Activated CD8-positive, alpha-beta T cell treated with anti-CD3 and anti-CD28 coated beads, Interleukin-2, amount 10 ng/mL, durations not matched to agents 7 days and 5 days (primary cell): ENCODE measurements at regions not wholly inside any gene's neighbourhood (a gene's known extent, or its start where the extent isn't known, plus 50 kb on each side); places are given as distances from the start of the nearest gene placed in this dataset.

Source experiments
- ATAC-seq: fragments of 150-1000 bp; cut with Tn5 transposase; one replicate; pipeline ENCODE4 v1.10.0; 2021; ENCODE audit warnings: moderate library complexity
- CTCF ChIA-PET: fragments of 350-600 bp; sonication (Branson Sonifier 250); formaldehyde crosslinking; loops from one replicate; lab custom pipeline; 2021; ENCODE audit warnings: antibody characterized with exemption; lab: Charles Lee
- POLR2A ChIA-PET: fragments of 350-600 bp; sonication (Branson Sonifier 250); formaldehyde crosslinking; loops from one replicate; lab custom pipeline; 2021; ENCODE audit warnings: antibody characterized with exemption; lab: Charles Lee
- DNase-seq: peaks from one replicate; pipeline ENCODE4 v3.0.0-alpha.2; 2020
- H3K27ac Mint-ChIP-seq: one replicate; pipeline ENCODE4 v1.8.0; 2021; ENCODE audit warnings: mild to moderate bottlenecking, mixed read lengths
- H3K27me3 Mint-ChIP-seq: one replicate; pipeline ENCODE4 v1.8.0; 2021; ENCODE audit warnings: low read depth, mixed read lengths
- H3K36me3 Mint-ChIP-seq: one replicate; pipeline ENCODE4 v1.8.0; 2021; ENCODE audit warnings: low read depth, mixed read lengths
- H3K4me1 Mint-ChIP-seq: one replicate; pipeline ENCODE4 v1.8.0; 2021; ENCODE audit warnings: low read depth, mixed read lengths
- H3K4me3 Mint-ChIP-seq: one replicate; pipeline ENCODE4 v1.8.0; 2021; ENCODE audit warnings: mild to moderate bottlenecking, mixed read lengths
- H3K9me3 Mint-ChIP-seq: one replicate; pipeline ENCODE4 v1.8.0; 2022; ENCODE audit warnings: mixed read lengths; ENCODE audit not compliant: insufficient read depth

- no peak for DNase-seq
- H3K9me3 Mint-ChIP-seq, result no peaks in the 10 kb centered on the region
- H3K4me1 Mint-ChIP-seq, result no peaks in the 10 kb centered on the region
- ATAC-seq, result no peak
- no peaks in the 10 kb centered on the region for H3K36me3 Mint-ChIP-seq
- ChIA-PET POLR2A (no interaction called here), CTCF (no interaction called here)
- H3K27ac Mint-ChIP-seq, result no peak overlapping the region
- no peaks in the 10 kb centered on the region for H3K27me3 Mint-ChIP-seq
- no peak overlapping the region for H3K4me3 Mint-ChIP-seq
These were observed 350.9 kb downstream of the OLFM3 start for GRCh38 chr1:101645810-101646209.

- H3K9me3 Mint-ChIP-seq, result peaks cover 4% of the 10 kb centered on the region
- no peaks in the 10 kb centered on the region for H3K4me1 Mint-ChIP-seq
- CTCF ChIA-PET, result no interaction called here
- DNase-seq (no peak), ATAC-seq (no peak)
- POLR2A ChIA-PET, result no interaction called here
- no peak overlapping the region for H3K4me3 Mint-ChIP-seq
- no peaks in the 10 kb centered on the region for H3K36me3 Mint-ChIP-seq
- H3K27ac Mint-ChIP-seq, result no peak overlapping the region
- no peaks in the 10 kb centered on the region for H3K27me3 Mint-ChIP-seq
These were observed 344.2 kb downstream of the OLFM3 start for GRCh38 chr1:101652484-101652883.

GRCh38 chr1:101653482-101653946 is 343.2 kb downstream of the OLFM3 start:
- Mint-ChIP-seq H3K9me3 (peaks cover 4% of the 10 kb centered on the region), H3K27ac (no peak overlapping the region), H3K4me3 (no peak overlapping the region), H3K36me3 (no peaks in the 10 kb centered on the region), H3K27me3 (no peaks in the 10 kb centered on the region), H3K4me1 (no peaks in the 10 kb centered on the region)
- DNase-seq (no peak), ATAC-seq (no peak)
- ChIA-PET CTCF (no interaction called here), POLR2A (no interaction called here)

GRCh38 chr1:101664726-101665125 is 332.0 kb downstream of the OLFM3 start:
- no peak for ATAC-seq
- no peaks in the 10 kb centered on the region for H3K4me1 Mint-ChIP-seq
- H3K9me3 Mint-ChIP-seq, result no peaks in the 10 kb centered on the region
- CTCF ChIA-PET, result no interaction called here
- no peaks in the 10 kb centered on the region for H3K27me3 Mint-ChIP-seq
- H3K27ac Mint-ChIP-seq, result no peak overlapping the region
- no peak overlapping the region for H3K4me3 Mint-ChIP-seq
- no peaks in the 10 kb centered on the region for H3K36me3 Mint-ChIP-seq
- POLR2A ChIA-PET, result no interaction called here
- no peak for DNase-seq

GRCh38 chr1:101667761-101668160 is 329.0 kb downstream of the OLFM3 start:
- POLR2A ChIA-PET, result no interaction called here
- H3K4me1 Mint-ChIP-seq, result no peaks in the 10 kb centered on the region

GRCh38 chr1:101683136-101683535 is 313.6 kb downstream of the OLFM3 start:
- Mint-ChIP-seq H3K36me3 (no peaks in the 10 kb centered on the region), H3K4me3 (no peak overlapping the region), H3K9me3 (no peaks in the 10 kb centered on the region), H3K4me1 (no peaks in the 10 kb centered on the region), H3K27ac (no peak overlapping the region), H3K27me3 (no peaks in the 10 kb centered on the region)
- CTCF ChIA-PET, result no interaction called here
- POLR2A ChIA-PET, result no interaction called here
- ATAC-seq (no peak), DNase-seq (no peak)

More at GRCh38 chr1:101667761-101668160, 329.0 kb downstream of the OLFM3 start:
- H3K27ac Mint-ChIP-seq, result no peak overlapping the region
- ATAC-seq (no peak), DNase-seq (no peak)
- no peaks in the 10 kb centered on the region for H3K27me3 Mint-ChIP-seq
- CTCF ChIA-PET, result no interaction called here
- H3K36me3 Mint-ChIP-seq, result no peaks in the 10 kb centered on the region
- H3K9me3 Mint-ChIP-seq, result no peaks in the 10 kb centered on the region
- no peak overlapping the region for H3K4me3 Mint-ChIP-seq

GRCh38 chr1:101683561-101683960 is 313.2 kb downstream of the OLFM3 start:
- ATAC-seq (no peak), DNase-seq (no peak)
- Mint-ChIP-seq H3K27me3 (no peaks in the 10 kb centered on the region), H3K4me3 (no peak overlapping the region), H3K9me3 (no peaks in the 10 kb centered on the region), H3K27ac (no peak overlapping the region), H3K4me1 (no peaks in the 10 kb centered on the region), H3K36me3 (no peaks in the 10 kb centered on the region)
- ChIA-PET POLR2A (no interaction called here), CTCF (no interaction called here)

GRCh38 chr1:101697072-101697471 is 299.7 kb downstream of the OLFM3 start:
- Mint-ChIP-seq H3K4me1 (no peaks in the 10 kb centered on the region), H3K4me3 (no peak overlapping the region), H3K36me3 (no peaks in the 10 kb centered on the region), H3K9me3 (no peaks in the 10 kb centered on the region), H3K27ac (no peak overlapping the region), H3K27me3 (no peaks in the 10 kb centered on the region)
- ChIA-PET POLR2A (no interaction called here), CTCF (no interaction called here)
- DNase-seq (no peak), ATAC-seq (no peak)

GRCh38 chr1:101698681-101699080 is 298.0 kb downstream of the OLFM3 start:
- no peak overlapping the region for H3K27ac Mint-ChIP-seq
- CTCF ChIA-PET, result no interaction called here
- POLR2A ChIA-PET, result no interaction called here
- H3K27me3 Mint-ChIP-seq, result no peaks in the 10 kb centered on the region
- H3K9me3 Mint-ChIP-seq, result no peaks in the 10 kb centered on the region
- ATAC-seq (no peak), DNase-seq (no peak)
- H3K36me3 Mint-ChIP-seq, result no peaks in the 10 kb centered on the region
- H3K4me1 Mint-ChIP-seq, result no peaks in the 10 kb centered on the region
- H3K4me3 Mint-ChIP-seq, result no peak overlapping the region

GRCh38 chr1:101704895-101705294 is 291.8 kb downstream of the OLFM3 start:
- POLR2A ChIA-PET, result no interaction called here
- Mint-ChIP-seq H3K4me3 (no peak overlapping the region), H3K27ac (no peak overlapping the region), H3K36me3 (no peaks in the 10 kb centered on the region), H3K9me3 (no peaks in the 10 kb centered on the region), H3K27me3 (peaks cover 2% of the 10 kb centered on the region), H3K4me1 (no peaks in the 10 kb centered on the region)
- ATAC-seq, result no peak
- no peak for DNase-seq
- CTCF ChIA-PET, result no interaction called here

GRCh38 chr1:101706366-101706765 is 290.4 kb downstream of the OLFM3 start:
- DNase-seq, result no peak
- H3K27me3 Mint-ChIP-seq, result peaks cover 2% of the 10 kb centered on the region
- H3K4me3 Mint-ChIP-seq, result no peak overlapping the region
- no peaks in the 10 kb centered on the region for H3K4me1 Mint-ChIP-seq
- no peaks in the 10 kb centered on the region for H3K36me3 Mint-ChIP-seq
- CTCF ChIA-PET, result no interaction called here
- POLR2A ChIA-PET, result no interaction called here
- no peak overlapping the region for H3K27ac Mint-ChIP-seq
- H3K9me3 Mint-ChIP-seq, result no peaks in the 10 kb centered on the region
- ATAC-seq, result no peak

- Mint-ChIP-seq H3K27me3 (peaks cover 2% of the 10 kb centered on the region), H3K4me3 (no peak overlapping the region), H3K36me3 (no peaks in the 10 kb centered on the region), H3K27ac (no peak overlapping the region), H3K4me1 (no peaks in the 10 kb centered on the region), H3K9me3 (no peaks in the 10 kb centered on the region)
- ATAC-seq (no peak), DNase-seq (no peak)
- ChIA-PET CTCF (no interaction called here), POLR2A (no interaction called here)
These were observed 287.0 kb downstream of the OLFM3 start for GRCh38 chr1:101709721-101710120.

- Mint-ChIP-seq H3K36me3 (no peaks in the 10 kb centered on the region), H3K9me3 (no peaks in the 10 kb centered on the region), H3K4me1 (no peaks in the 10 kb centered on the region), H3K4me3 (no peak overlapping the region), H3K27ac (no peak overlapping the region), H3K27me3 (peaks cover 2% of the 10 kb centered on the region)
- DNase-seq (no peak), ATAC-seq (no peak)
- CTCF ChIA-PET, result no interaction called here
- POLR2A ChIA-PET, result no interaction called here
These were observed 283.0 kb downstream of the OLFM3 start for GRCh38 chr1:101713760-101714159.
